ENCODE measurements at regions not wholly inside any gene's neighbourhood (a gene's known extent, or its start where the extent isn't known, plus 50 kb on each side); places are given as distances from the start of the nearest gene placed in this dataset.

- Histone ChIP-seq H3K4me2 (ENCODE audit: low read length) (no peak overlapping the region), H3K4me3 (ENCODE audit: low read depth, low read length, poor library complexity, severe bottlenecking) (no peak overlapping the region), H3K27me3 (ENCODE audit: insufficient read depth, low read length) (no peaks in the 10 kb centered on the region), H3F3A (ENCODE audit: insufficient read depth, low read length) (no peaks in the 10 kb centered on the region), H3K9me3 (ENCODE audit: low read length) (no peaks in the 10 kb centered on the region), H3K27ac (ENCODE audit: low read depth, low read length, poor library complexity, severe bottlenecking) (no peak overlapping the region), H3K9ac (ENCODE audit: low read length) (no peak overlapping the region), H4K20me1 (ENCODE audit: insufficient read depth, low read length) (no peaks in the 10 kb centered on the region), H2AFZ (ENCODE audit: low read length) (no peak overlapping the region), H3K9me2 (ENCODE audit: low read depth, low read length) (no peaks in the 10 kb centered on the region), H3K4me1 (ENCODE audit: insufficient read depth, low read length, severe bottlenecking) (no peaks in the 10 kb centered on the region), H3K79me2 (ENCODE audit: insufficient read depth, low read length) (no peaks in the 10 kb centered on the region), H3K36me3 (ENCODE audit: insufficient read depth, low read length) (no peaks in the 10 kb centered on the region)
- TF ChIP-seq, protein P1, sequence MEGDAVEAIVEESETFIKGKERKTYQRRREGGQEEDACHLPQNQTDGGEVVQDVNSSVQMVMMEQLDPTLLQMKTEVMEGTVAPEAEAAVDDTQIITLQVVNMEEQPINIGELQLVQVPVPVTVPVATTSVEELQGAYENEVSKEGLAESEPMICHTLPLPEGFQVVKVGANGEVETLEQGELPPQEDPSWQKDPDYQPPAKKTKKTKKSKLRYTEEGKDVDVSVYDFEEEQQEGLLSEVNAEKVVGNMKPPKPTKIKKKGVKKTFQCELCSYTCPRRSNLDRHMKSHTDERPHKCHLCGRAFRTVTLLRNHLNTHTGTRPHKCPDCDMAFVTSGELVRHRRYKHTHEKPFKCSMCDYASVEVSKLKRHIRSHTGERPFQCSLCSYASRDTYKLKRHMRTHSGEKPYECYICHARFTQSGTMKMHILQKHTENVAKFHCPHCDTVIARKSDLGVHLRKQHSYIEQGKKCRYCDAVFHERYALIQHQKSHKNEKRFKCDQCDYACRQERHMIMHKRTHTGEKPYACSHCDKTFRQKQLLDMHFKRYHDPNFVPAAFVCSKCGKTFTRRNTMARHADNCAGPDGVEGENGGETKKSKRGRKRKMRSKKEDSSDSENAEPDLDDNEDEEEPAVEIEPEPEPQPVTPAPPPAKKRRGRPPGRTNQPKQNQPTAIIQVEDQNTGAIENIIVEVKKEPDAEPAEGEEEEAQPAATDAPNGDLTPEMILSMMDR (IDR thresholded peaks at IDR 0.05; ENCODE audit: low read length): no peak
- TF ChIP-seq EZH2 (IDR thresholded peaks at IDR 0.05; ENCODE audit: borderline replicate concordance, low read length): no peak
These were observed 128.7 kb upstream of the TLL1 start for GRCh38 chr4:165744370-165744769.

GRCh38 chr4:165748321-165748720 is 124.7 kb upstream of the TLL1 start:
- no peak overlapping the region for H3K4me2 ChIP-seq (ENCODE audit: low read length)
- H2AFZ ChIP-seq (ENCODE audit: low read length): no peak overlapping the region
- no peak overlapping the region for H3K27ac ChIP-seq (ENCODE audit: low read depth, low read length, poor library complexity, severe bottlenecking)
- no peaks in the 10 kb centered on the region for H3K79me2 ChIP-seq (ENCODE audit: insufficient read depth, low read length)
- H3K9me3 ChIP-seq (ENCODE audit: low read length): no peaks in the 10 kb centered on the region
- H3K36me3 ChIP-seq (ENCODE audit: insufficient read depth, low read length): no peaks in the 10 kb centered on the region
- TF ChIP-seq, protein P1 (IDR thresholded peaks at IDR 0.05; ENCODE audit: low read length): no peak
- no peak for TF ChIP-seq EZH2 (IDR thresholded peaks at IDR 0.05; ENCODE audit: borderline replicate concordance, low read length)
- no peaks in the 10 kb centered on the region for H3K4me1 ChIP-seq (ENCODE audit: insufficient read depth, low read length, severe bottlenecking)
- H3K27me3 ChIP-seq (ENCODE audit: insufficient read depth, low read length): no peaks in the 10 kb centered on the region
- H3K9ac ChIP-seq (ENCODE audit: low read length): no peak overlapping the region
- no peaks in the 10 kb centered on the region for H4K20me1 ChIP-seq (ENCODE audit: insufficient read depth, low read length)
- no peak overlapping the region for H3K4me3 ChIP-seq (ENCODE audit: low read depth, low read length, poor library complexity, severe bottlenecking)
- H3K9me2 ChIP-seq (ENCODE audit: low read depth, low read length): no peaks in the 10 kb centered on the region
- no peaks in the 10 kb centered on the region for H3F3A ChIP-seq (ENCODE audit: insufficient read depth, low read length)

DNA sequence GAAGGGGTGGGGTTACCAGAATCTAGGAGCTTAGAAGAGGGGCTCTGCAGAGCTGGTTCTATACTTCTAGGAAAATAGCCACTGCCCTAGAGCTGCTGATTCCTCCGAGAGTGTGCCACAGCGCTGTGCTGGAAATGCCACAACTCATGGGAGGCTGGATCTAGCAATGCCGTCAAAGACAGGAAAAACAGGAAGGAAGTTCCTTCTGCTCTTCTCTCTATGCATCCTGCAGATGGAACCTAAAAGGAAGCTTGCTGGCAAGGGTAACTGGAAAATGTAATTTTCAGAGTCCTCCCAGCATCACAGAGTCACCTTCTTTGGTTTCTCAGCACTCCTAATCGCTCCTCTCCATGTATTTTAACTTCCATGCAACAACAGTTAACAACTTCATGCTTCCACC is 121.2 kb upstream of the TLL1 start:
- Histone ChIP-seq H3K4me1 (ENCODE audit: insufficient read depth, low read length, severe bottlenecking) (no peaks in the 10 kb centered on the region), H3K79me2 (ENCODE audit: insufficient read depth, low read length) (no peaks in the 10 kb centered on the region), H3K9me3 (ENCODE audit: low read length) (no peaks in the 10 kb centered on the region), H3K9ac (ENCODE audit: low read length) (no peak overlapping the region), H2AFZ (ENCODE audit: low read length) (no peak overlapping the region), H3F3A (ENCODE audit: insufficient read depth, low read length) (no peaks in the 10 kb centered on the region), H3K4me3 (ENCODE audit: low read depth, low read length, poor library complexity, severe bottlenecking) (no peak overlapping the region), H3K27ac (ENCODE audit: low read depth, low read length, poor library complexity, severe bottlenecking) (no peak overlapping the region), H3K27me3 (ENCODE audit: insufficient read depth, low read length) (no peaks in the 10 kb centered on the region), H3K9me2 (ENCODE audit: low read depth, low read length) (no peaks in the 10 kb centered on the region), H3K36me3 (ENCODE audit: insufficient read depth, low read length) (no peaks in the 10 kb centered on the region), H3K4me2 (ENCODE audit: low read length) (no peak overlapping the region), H4K20me1 (ENCODE audit: insufficient read depth, low read length) (no peaks in the 10 kb centered on the region)
- TF ChIP-seq, protein P1 (IDR thresholded peaks at IDR 0.05; ENCODE audit: low read length): no peak
- no peak for TF ChIP-seq EZH2 (IDR thresholded peaks at IDR 0.05; ENCODE audit: borderline replicate concordance, low read length)
